A549 (cell line): ENCODE measurements at regions not wholly inside any gene's neighbourhood (a gene's known extent, or its start where the extent isn't known, plus 50 kb on each side); places are given as distances from the start of the nearest gene placed in this dataset.

Experiments used
- CTCF ChIP-seq: fragments of >200 bp; sonication (Bioruptor Twin); formaldehyde crosslinking; IDR thresholded peaks from 3 replicates; pipeline ENCODE4 v1.5.1; 2016
- POLR2A ChIP-seq: IDR thresholded peaks from 2 replicates; pipeline ENCODE4 v1.6.1; 2012; ENCODE audit warnings: mild to moderate bottlenecking, low read length

DNA sequence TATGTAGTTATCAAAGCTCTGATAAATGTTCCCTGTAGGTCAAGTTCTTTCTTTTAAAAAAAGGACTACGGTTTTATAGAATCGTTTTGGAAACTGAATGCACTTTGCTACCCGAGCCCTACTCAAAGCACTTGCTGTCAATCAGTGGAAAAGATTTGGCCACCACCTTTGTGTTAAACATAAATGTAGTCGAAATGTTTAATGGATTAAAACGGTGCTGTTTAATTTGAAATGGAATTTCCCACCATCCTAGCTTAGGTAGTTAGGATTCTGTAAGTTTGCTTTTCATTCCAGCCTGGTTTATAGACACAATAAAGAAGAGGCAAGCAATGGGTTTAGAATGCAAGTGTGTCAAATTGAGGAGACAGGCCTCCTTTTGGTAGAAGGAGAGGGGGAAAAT, 69.4 kb upstream of the MMADHC start:
- TF ChIP-seq CTCF (no peak), POLR2A (no peak)
